Esophagus muscularis mucosa (tissue), 4 donors: ENCODE measurements at regions not wholly inside any gene's neighbourhood (a gene's known extent, or its start where the extent isn't known, plus 50 kb on each side); places are given as distances from the start of the nearest gene placed in this dataset.

Experiments
- DNase-seq: peaks from one replicate; pipeline ENCODE4 v3.0.0-alpha.2; 2017; ENCODE audit errors: extremely low spot score
- H3K27ac ChIP-seq, 4 donors: fragments of 200-600 bp; sonication (generic); replicated peaks in 1 of 4; 1 replicate in 3 of 4; 2 replicates in 1 of 4; pipeline ENCODE4 v1.5.1; 2016 to 2019; ENCODE audit warnings: mild to moderate bottlenecking in 1 of 4
- H3K27me3 ChIP-seq, 4 donors: fragments of 200-600 bp; sonication (generic); one replicate each; pipeline versions ENCODE4 v1.5.1 to v1.6.0; 2016 to 2019
- H3K36me3 ChIP-seq, 4 donors: fragments of 200-600 bp; sonication (generic); one replicate each; pipeline ENCODE4 v1.5.1; 2016 to 2019
- H3K4me1 ChIP-seq, 4 donors: fragments of 200-600 bp; sonication (generic); one replicate each; pipeline ENCODE4 v1.5.1; 2016 to 2019
- H3K4me3 ChIP-seq, 4 donors: fragments of 200-600 bp; sonication (generic); 1 replicate in 2 of 4; 2 replicates in 2 of 4; pipeline ENCODE4 v1.5.1; 2016 to 2019; ENCODE audit warnings: mild to moderate bottlenecking in 4 of 4, moderate library complexity in 1 of 4
- H3K9me3 ChIP-seq, 4 donors: fragments of 200-600 bp; sonication (generic); 1 replicate in 3 of 4; 2 replicates in 1 of 4; pipeline ENCODE4 v1.5.1; 2016 to 2019
- CTCF ChIP-seq, 3 experiments: fragments of 200-600 bp in 2 of 3; fragments of 450-650 bp in 1 of 3; sonication (generic) in 2 of 3; IDR thresholded peaks; one replicate each; pipeline ENCODE4 v1.5.1; 2017 to 2019; ENCODE audit warnings: antibody characterized with exemption in 3 of 3, mild to moderate bottlenecking in 2 of 3, moderate library complexity in 1 of 3
- EP300 ChIP-seq: sonication (generic); formaldehyde crosslinking; IDR thresholded peaks from one replicate; pipeline ENCODE4 v1.6.1; 2017; ENCODE audit warnings: antibody characterized with exemption
- POLR2A ChIP-seq: fragments of 450-650 bp; IDR thresholded peaks from one replicate; pipeline ENCODE4 v1.6.1; 2017; ENCODE audit warnings: antibody characterized with exemption, moderate library complexity, mild to moderate bottlenecking, low read depth
- POLR2AphosphoS5 ChIP-seq, 2 donors: sonication (generic); formaldehyde crosslinking; IDR thresholded peaks; one replicate each; pipeline ENCODE4 v1.6.1; 2017; ENCODE audit warnings: antibody characterized with exemption in 2 of 2
- WGBS: methylation state at CpG from one replicate; pipeline ENCODE4 v1.1.5; 2018; 5-methylcytosine and 5-hydroxymethylcytosine counted together
- intact Hi-C: fragments of 100-400 bp; cut with DNase I; formaldehyde crosslinking; loops from one replicate; pipeline ENCODE4 v1.15.1; 2023

DNA sequence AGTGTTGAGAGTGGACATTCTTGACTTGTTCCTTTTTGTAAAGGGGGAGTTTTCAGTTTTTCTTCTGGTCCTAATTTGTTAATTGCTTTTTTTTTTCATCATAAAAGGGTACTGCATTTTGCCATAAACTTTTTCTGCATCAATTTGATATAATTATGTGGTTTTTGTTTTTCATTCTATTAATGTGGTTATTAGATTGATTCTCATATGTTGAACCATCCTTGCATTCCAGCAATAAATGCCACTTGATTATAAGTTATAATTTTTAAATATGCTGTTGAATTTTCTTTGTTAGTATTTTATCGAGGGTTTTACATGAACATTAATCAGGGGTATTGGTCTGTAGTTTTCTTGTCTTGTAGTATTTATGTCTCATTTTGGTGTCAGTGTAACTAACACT, 87.2 kb upstream of the SMIM36 start:
- Histone ChIP-seq H3K4me3 (no peak overlapping the region), H3K9me3 (peaks cover 0 to 40% (median 21%) of the 10 kb centered on the region in 4 donors), H3K27me3 (no peaks in the 10 kb centered on the region), H3K36me3 (no peaks in the 10 kb centered on the region), H3K4me1 (no peaks in the 10 kb centered on the region), H3K27ac (no peak overlapping the region)
- intact Hi-C loops: no loop called here
- TF ChIP-seq POLR2A (no peak), POLR2AphosphoS5 (IDR thresholded peaks at IDR 0.05) (no peak), EP300 (no peak), CTCF (IDR thresholded peaks at IDR 0.05) (no peak)
- no peak for DNase-seq
- WGBS: 84% methylated on average over 1 of the region's 1 CpG

DNA sequence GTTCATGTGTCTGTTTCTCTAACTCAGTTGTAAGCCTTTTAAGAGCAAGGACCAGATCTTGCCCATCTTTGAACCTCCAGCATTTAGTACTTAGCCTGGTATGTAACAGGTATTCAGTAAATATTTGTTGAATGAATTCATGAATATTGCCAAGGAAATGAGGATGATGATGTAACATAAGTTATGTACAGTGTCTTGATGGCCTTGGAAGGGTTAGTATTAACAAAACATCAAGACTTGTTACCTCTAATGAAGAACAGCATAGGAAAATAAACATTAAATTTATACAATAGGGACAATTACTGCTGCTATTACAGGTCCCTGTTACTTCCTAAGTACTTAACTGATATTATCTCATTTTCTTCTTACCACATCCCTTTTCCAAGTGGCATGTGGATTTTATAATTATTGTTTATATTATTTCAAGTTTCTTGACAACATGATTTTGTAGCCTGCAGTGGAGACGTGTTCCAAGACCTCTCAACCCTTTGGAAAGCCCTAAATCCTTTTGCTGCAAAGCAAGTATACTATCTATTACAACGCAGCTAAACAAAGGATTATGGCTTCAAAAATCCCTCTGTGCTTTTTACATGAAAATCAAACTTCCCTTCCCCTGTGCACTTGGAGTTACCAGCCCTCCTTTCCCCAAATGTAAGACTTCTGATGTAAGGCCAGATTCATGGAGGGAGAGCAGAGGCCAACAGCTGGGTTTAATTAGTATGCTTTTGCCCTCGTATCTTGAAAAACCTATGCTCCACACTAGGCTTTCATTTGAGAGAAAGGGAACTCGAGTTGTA, 77.4 kb upstream of the SMIM36 start:
- WGBS: 35% methylated on average over 4 of the region's 4 CpGs
- no peaks in the 10 kb centered on the region for H3K27me3 ChIP-seq
- no peaks in the 10 kb centered on the region for H3K9me3 ChIP-seq
- no peaks in the 10 kb centered on the region for H3K36me3 ChIP-seq
- no peak overlapping the region for H3K4me3 ChIP-seq
- intact Hi-C loops: no loop called here
- no peak for DNase-seq
- H3K4me1 ChIP-seq: peaks cover 0 to 37% (median 8%) of the 10 kb centered on the region in 4 donors
- TF ChIP-seq EP300 (no peak), CTCF (IDR thresholded peaks at IDR 0.05) (no peak), POLR2A (no peak), POLR2AphosphoS5 (IDR thresholded peaks at IDR 0.05) (no peak)
- peak overlapping the region in 3 of 4 donors; percentile 49 to 60 (median 57) for H3K27ac ChIP-seq

DNA sequence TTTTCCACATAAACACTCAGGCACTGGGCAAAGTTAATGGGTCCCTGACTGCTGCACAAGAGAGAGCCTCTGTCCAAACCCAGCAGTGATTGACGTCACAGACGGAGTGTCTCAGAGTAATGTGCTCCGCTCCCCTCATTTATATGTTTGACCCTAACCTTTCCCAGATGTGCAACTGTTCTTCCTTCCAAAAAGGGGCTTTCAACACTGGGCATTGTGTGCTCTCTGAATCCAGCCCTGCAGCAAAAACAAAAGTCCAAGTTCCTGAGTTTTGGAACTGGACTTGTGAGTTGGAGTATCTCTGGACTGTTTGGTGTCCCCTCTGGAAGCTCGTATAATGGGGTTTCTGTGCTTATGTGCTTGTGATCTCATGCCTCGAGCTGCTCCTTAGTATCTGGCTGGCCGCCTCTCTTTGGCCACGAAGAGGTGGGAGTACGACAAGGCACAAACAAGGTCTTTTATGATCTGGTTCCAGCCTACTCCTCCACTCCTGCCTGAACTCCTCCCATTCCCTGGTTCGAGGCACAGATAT, 76.4 kb upstream of the SMIM36 start:
- Histone ChIP-seq H3K4me3 (no peak overlapping the region), H3K9me3 (no peaks in the 10 kb centered on the region), H3K27me3 (no peaks in the 10 kb centered on the region), H3K4me1 (peaks cover 0 to 38% (median 8%) of the 10 kb centered on the region in 4 donors), H3K36me3 (no peaks in the 10 kb centered on the region), H3K27ac (peak overlapping the region; percentile 33 to 60 (median 53))
- TF ChIP-seq POLR2AphosphoS5 (IDR thresholded peaks at IDR 0.05) (peak in 1 of 2 donors; percentile 30), POLR2A (no peak)
- no peak for DNase-seq
- intact Hi-C loops: no loop called here
- WGBS: 63% methylated on average over 9 of the region's 9 CpGs

DNA sequence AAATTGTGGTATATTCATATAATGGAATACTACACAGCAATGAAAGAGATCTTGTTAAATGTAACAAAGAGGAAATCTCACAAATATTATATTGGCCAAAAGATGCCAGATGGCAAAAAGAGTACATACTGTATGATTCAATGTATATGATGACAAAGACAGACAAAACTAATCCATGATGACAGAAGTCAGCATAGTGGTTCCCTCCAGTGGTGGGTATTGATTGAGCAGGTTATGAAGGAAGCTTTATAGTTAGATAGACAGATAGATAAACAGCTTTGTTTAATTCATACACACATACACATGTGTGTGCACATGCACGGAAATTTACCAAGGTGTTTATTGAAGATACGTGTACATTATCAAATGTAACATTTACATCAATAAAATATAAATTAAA, 74.4 kb upstream of the SMIM36 start:
- TF ChIP-seq POLR2AphosphoS5 (IDR thresholded peaks at IDR 0.05) (no peak), CTCF (IDR thresholded peaks at IDR 0.05) (no peak), EP300 (no peak), POLR2A (no peak)
- intact Hi-C loops: no loop called here
- peaks cover 0 to 38% (median 8%) of the 10 kb centered on the region in 4 donors for H3K4me1 ChIP-seq
- H3K27me3 ChIP-seq: no peaks in the 10 kb centered on the region
- no peaks in the 10 kb centered on the region for H3K36me3 ChIP-seq
- H3K4me3 ChIP-seq: no peak overlapping the region
- WGBS: 95% methylated on average over 2 of the region's 2 CpGs
- H3K9me3 ChIP-seq: no peaks in the 10 kb centered on the region
- no peak for DNase-seq
- no peak overlapping the region for H3K27ac ChIP-seq

- intact Hi-C loops: no loop called here
- H3K27me3 ChIP-seq: no peaks in the 10 kb centered on the region
- peaks cover 0 to 38% (median 8%) of the 10 kb centered on the region in 4 donors for H3K4me1 ChIP-seq
- H3K36me3 ChIP-seq: no peaks in the 10 kb centered on the region
- no peak for DNase-seq
- 94% methylated on average over 1 of the region's 1 CpG for WGBS
- no peak overlapping the region for H3K27ac ChIP-seq
- TF ChIP-seq POLR2A: no peak
- no peak overlapping the region for H3K4me3 ChIP-seq
- no peaks in the 10 kb centered on the region for H3K9me3 ChIP-seq
Observed at GRCh38 chr17:55584861-55585260, 73.6 kb upstream of the SMIM36 start.
